ENCODE measurements at regions not wholly inside any gene's neighbourhood (a gene's known extent, or its start where the extent isn't known, plus 50 kb on each side); places are given as distances from the start of the nearest gene placed in this dataset.

DNA sequence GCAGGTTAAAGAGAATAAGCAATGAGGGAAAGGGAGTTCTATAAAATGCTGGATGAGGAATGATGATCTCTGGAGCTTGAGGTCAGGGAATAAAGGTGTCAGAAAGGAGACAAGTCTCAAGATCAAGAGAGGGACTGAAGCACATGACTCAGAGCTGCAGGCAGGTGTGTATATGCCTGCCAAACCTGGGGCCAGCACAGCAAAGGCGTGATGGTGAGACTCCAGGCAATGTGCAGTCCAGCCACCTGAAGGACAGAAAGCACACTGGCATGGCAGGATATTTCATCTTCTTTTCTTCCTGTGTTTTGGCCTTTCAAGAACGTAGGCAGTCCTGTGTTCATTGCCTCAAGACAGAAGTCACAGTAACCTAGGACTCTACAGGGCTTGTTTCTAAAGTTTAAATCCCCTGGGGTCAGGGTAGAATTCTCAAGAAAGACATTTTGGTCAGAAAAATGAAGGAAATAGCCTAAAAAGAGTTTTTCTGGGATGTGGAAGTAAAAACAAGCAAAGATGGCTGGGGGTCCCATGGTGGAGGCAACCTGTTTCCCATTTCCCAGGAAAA lies 55.5 kb upstream of the TOPAZ1 start:
- TF ChIP-seq POLR2AphosphoS5 (IDR thresholded peaks at IDR 0.05; ENCODE audit: insufficient read depth in 1 of 2, low read depth in 1 of 2) (no peak), POLR2A (IDR thresholded peaks at IDR 0.05) (no peak)
- TF ChIP-seq, protein P1, sequence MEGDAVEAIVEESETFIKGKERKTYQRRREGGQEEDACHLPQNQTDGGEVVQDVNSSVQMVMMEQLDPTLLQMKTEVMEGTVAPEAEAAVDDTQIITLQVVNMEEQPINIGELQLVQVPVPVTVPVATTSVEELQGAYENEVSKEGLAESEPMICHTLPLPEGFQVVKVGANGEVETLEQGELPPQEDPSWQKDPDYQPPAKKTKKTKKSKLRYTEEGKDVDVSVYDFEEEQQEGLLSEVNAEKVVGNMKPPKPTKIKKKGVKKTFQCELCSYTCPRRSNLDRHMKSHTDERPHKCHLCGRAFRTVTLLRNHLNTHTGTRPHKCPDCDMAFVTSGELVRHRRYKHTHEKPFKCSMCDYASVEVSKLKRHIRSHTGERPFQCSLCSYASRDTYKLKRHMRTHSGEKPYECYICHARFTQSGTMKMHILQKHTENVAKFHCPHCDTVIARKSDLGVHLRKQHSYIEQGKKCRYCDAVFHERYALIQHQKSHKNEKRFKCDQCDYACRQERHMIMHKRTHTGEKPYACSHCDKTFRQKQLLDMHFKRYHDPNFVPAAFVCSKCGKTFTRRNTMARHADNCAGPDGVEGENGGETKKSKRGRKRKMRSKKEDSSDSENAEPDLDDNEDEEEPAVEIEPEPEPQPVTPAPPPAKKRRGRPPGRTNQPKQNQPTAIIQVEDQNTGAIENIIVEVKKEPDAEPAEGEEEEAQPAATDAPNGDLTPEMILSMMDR (IDR thresholded peaks at IDR 0.05) = no peak

All from vagina (tissue), 2 donors.